C4-2B (cell line): ENCODE measurements at regions not wholly inside any gene's neighbourhood (a gene's known extent, or its start where the extent isn't known, plus 50 kb on each side); places are given as distances from the start of the nearest gene placed in this dataset.

Experiments
- H3K27ac ChIP-seq: fragments of 450-650 bp; 2 replicates; pipeline ENCODE4 v1.5.1; 2017
- CTCF ChIP-seq: fragments of 450-650 bp; conservative IDR thresholded peaks from 2 replicates; pipeline ENCODE4 v1.5.1; 2017; ENCODE audit warnings: mild to moderate bottlenecking
- ZFX ChIP-seq: fragments of 450-650 bp; IDR thresholded peaks from 2 replicates; pipeline ENCODE4 v1.6.1; 2017

- H3K27ac ChIP-seq = no peak overlapping the region
- TF ChIP-seq CTCF (no peak), ZFX (no peak)
Measured at GRCh38 chr4:11698846-11699590, 270.3 kb upstream of the HS3ST1 start.

GRCh38 chr4:11698033-11698432 lies 269.3 kb upstream of the HS3ST1 start:
- H3K27ac ChIP-seq = no peak overlapping the region
- no peak for TF ChIP-seq ZFX
- TF ChIP-seq CTCF = no peak

- no peak overlapping the region for H3K27ac ChIP-seq
- no peak for TF ChIP-seq ZFX
- no peak for TF ChIP-seq CTCF
Measured at GRCh38 chr4:11693693-11694092, 265.0 kb upstream of the HS3ST1 start.

GRCh38 chr4:11691236-11691635 lies 262.5 kb upstream of the HS3ST1 start:
- no peak overlapping the region for H3K27ac ChIP-seq
- TF ChIP-seq CTCF (no peak), ZFX (no peak)

GRCh38 chr4:11687727-11688126 lies 259.0 kb upstream of the HS3ST1 start:
- TF ChIP-seq ZFX (no peak), CTCF (no peak)
- H3K27ac ChIP-seq = no peak overlapping the region

GRCh38 chr4:11685481-11685880 lies 256.8 kb upstream of the HS3ST1 start:
- TF ChIP-seq CTCF = no peak
- no peak for TF ChIP-seq ZFX
- H3K27ac ChIP-seq = no peak overlapping the region

- TF ChIP-seq CTCF (no peak), ZFX (no peak)
- no peak overlapping the region for H3K27ac ChIP-seq
Measured at GRCh38 chr4:11675051-11675800, 246.5 kb upstream of the HS3ST1 start.
